KBM-7 (cell line): ENCODE measurements at regions not wholly inside any gene's neighbourhood (a gene's known extent, or its start where the extent isn't known, plus 50 kb on each side); places are given as distances from the start of the nearest gene placed in this dataset.

Experiments
- DNase-seq: peaks from one replicate; pipeline ENCODE4 v3.0.0-alpha.2; 2015
- in situ Hi-C: fragments of 300-500 bp; cut with MboI; formaldehyde crosslinking; loops from 2 replicates; pipeline ENCODE4 v1.14.3; 2020; ENCODE audit warnings: low sequenced_read_pairs, low pct_unique_long_range_greater_than_20kb, mixed read lengths

GRCh38 chrX:124791492-124792095 is 445.2 kb downstream of the SH2D1A start:
- DNase-seq: no peak

GRCh38 chrX:124796989-124797388 is 450.6 kb downstream of the SH2D1A start:
- in situ Hi-C loops: no loop called here

More at GRCh38 chrX:124791492-124792095, 445.2 kb downstream of the SH2D1A start:
- in situ Hi-C loops: no loop called here

GRCh38 chrX:124804962-124805361 is 458.6 kb downstream of the SH2D1A start:
- in situ Hi-C loops: no loop called here
- DNase-seq: no peak

More at GRCh38 chrX:124796989-124797388, 450.6 kb downstream of the SH2D1A start:
- DNase-seq: no peak

- in situ Hi-C loops: no loop called here
- DNase-seq: no peak
Measured at GRCh38 chrX:124805486-124805885, 459.1 kb downstream of the SH2D1A start.

DNA sequence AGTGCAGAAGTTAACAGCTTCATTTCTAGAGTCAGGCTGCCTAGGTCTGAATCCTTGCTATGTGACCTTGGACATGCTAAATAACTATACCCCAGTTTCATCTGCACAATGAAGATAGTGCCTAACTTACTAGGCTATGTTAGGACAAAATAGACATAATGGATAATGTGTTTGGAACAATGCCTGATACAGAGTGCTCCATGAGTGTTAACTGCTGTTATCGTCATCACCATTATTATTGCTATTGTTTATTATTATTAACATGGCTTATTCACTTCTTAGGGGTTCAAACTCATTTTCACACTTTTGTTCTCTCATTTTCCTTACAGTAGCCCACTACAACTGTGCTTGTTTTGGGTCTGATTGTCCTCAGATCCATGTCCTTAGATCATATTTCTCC is 467.7 kb downstream of the SH2D1A start:
- in situ Hi-C loops: no loop called here
- DNase-seq: no peak

DNA sequence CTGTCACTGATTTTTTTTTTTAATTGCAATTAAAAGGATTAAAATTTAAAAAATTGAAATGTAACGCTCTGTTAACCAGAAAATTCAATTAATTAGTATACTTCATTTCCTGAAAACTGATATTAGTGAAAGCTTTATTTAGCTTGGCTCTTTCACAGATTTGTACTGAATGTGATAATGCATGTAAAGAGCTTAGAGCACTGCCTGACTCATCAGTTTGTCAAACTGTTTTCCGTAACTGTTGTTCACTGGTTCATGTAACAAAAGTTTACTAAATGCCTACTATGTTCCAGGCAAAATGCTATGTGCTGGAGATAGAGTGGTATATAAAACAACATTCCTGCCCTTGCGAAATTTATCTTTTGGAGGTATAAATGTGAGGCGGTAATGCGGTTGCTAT is 471.7 kb downstream of the SH2D1A start:
- in situ Hi-C loops: no loop called here
- no peak for DNase-seq

GRCh38 chrX:124818764-124819163 is 472.4 kb downstream of the SH2D1A start:
- no peak for DNase-seq
- in situ Hi-C loops: no loop called here

DNA sequence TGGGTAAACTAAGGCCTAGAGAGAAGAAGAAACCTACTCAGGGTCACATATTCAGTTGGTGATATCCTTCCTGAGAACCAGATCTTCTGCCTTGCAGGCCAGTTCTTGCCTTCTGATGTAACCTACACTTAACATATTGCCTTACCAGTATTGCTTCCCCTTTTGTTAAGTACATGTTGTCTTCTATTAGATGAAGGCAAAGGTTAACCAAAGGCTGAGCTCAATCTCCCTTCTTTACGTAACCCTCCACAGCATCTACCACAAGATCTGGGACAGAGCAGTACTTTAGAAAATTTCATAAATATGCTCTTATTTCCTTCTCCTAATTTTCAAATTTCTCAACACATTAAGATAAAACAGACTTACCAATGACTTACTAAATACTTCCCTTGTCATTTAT is 474.4 kb downstream of the SH2D1A start:
- no peak for DNase-seq
- in situ Hi-C loops: no loop called here

- in situ Hi-C loops: no loop called here
- DNase-seq: no peak
Measured at GRCh38 chrX:124827258-124827845, 481.0 kb downstream of the SH2D1A start.

DNA sequence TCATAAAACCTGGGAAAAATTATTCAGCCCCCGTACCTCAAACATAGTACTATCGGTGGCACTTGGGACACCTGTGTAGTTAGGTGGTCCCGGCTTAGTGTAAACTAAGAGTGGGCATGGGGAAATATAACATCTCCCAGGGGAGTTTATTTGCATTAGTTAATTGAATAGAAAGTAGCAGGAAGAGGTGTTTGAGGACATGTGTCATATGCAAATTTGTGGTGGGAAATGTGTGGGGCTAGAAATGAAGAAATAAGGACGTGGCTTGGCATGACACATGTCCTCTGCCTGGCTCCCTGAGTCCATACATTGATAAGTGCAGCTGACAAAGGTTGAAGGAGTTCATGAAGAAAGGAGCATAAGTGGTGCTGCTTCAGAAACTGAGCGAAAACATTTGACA is 483.6 kb downstream of the SH2D1A start:
- in situ Hi-C loops: no loop called here
- DNase-seq: no peak

DNA sequence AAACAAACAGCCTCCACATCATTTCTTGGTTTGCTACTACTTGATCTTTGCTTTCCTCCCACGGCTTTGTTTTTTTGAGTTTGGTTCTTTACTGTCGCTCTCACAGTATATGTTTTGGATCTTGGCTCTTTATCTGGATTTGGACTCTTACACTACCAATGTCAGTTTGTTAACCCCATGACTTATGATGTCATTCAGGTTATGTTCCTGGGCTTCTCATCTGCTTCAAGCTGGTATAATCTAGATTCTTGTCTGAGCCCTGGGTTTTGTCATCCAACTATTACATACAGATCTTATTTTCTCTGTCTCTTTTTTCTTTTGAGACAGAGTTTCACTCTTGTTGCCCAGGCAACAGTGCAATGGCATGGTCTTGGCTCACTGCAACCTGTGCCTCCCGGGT is 482.9 kb upstream of the TEX13C start:
- DNase-seq: no peak
- in situ Hi-C loops: no loop called here

GRCh38 chrX:124842205-124842604 is 477.5 kb upstream of the TEX13C start:
- in situ Hi-C loops: no loop called here
- DNase-seq: no peak

GRCh38 chrX:124860736-124861135 is 458.9 kb upstream of the TEX13C start:
- in situ Hi-C loops: no loop called here
- DNase-seq: no peak

DNA sequence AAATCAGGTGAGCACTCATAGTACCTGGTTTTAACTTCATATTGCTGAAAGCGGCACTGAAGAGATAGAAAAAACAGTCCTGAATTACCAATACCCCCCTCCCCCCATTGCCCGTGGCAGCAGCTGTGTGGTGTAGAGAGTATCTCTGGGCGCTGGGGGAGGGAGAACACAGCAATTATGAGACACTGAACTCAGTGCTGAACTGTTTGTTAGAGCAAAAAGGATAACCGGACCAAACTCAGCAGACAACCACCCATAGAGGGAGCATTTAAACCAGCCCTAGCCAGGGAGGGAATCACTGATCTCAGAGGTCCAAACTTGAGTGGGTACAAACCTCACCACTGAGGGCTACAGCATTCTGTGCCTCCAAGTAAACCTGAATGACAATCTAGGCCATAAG is 457.4 kb upstream of the TEX13C start:
- in situ Hi-C loops: no loop called here
- DNase-seq: no peak

DNA sequence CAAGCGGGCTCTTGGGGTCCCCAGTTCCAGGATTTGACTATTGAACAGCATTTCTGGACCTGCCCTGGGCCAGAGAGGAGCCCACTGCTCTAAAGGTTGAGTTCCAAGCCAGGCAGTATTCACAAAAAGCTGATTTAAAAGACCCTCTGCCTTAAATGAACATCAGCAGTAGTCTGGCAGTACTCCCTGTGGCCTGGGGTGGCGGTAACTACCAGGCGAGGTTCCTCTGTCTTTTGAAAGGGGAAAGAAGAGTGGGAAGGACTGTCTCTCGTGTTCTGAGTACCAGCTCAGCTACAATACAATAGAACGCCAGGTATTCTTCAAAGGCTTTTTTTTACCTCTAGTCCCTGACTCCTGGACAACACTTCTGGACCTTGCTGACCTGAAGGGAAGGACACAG is 456.4 kb upstream of the TEX13C start:
- in situ Hi-C loops: no loop called here
- DNase-seq: no peak

DNA sequence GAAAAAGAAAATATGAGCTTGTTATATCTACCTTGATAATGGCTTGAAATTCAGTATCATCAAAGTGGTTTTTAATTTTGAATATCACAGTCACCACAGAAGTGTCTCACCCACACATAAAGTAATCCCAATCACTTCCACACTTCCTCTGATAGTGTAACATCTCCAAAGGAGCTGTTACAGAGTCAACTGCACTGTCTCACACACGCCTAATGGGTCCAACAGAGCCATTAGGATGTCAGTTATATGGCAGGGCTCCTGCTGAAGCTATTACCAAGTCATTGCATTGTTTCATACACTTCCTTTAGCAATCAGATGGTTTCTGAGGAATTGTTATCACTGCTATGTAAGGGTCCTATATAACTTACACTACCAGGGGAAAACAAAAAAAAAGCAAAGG is 432.1 kb upstream of the TEX13C start:
- DNase-seq: no peak
- in situ Hi-C loops: no loop called here

- in situ Hi-C loops: no loop called here
Measured at GRCh38 chrX:124895947-124896346, 423.7 kb upstream of the TEX13C start.

DNA sequence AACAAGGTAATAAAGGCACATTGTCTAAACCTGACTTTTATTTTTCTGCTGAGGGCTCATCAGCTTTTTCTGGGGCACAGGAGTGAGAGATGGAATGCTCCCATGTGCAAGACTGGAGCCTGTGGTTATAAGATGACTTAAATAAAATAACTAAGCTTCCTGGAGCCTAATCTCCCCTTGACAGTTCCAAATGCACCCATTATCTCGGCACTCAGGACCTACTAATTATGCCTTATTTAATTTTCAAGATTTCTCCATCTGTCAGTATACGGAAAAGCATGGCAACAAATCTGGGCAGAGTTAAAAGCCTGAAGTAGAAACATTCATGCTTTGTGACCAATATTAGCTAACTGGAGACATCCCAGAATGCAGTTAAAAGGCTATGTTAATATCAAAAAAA is 416.7 kb upstream of the TEX13C start:
- in situ Hi-C loops: no loop called here
- no peak for DNase-seq

More at GRCh38 chrX:124895947-124896346, 423.7 kb upstream of the TEX13C start:
- DNase-seq: no peak

- in situ Hi-C loops: no loop called here
- DNase-seq: no peak
Measured at GRCh38 chrX:124910611-124911010, 409.1 kb upstream of the TEX13C start.

GRCh38 chrX:124917011-124917410 is 402.7 kb upstream of the TEX13C start:
- no peak for DNase-seq
- in situ Hi-C loops: no loop called here

DNA sequence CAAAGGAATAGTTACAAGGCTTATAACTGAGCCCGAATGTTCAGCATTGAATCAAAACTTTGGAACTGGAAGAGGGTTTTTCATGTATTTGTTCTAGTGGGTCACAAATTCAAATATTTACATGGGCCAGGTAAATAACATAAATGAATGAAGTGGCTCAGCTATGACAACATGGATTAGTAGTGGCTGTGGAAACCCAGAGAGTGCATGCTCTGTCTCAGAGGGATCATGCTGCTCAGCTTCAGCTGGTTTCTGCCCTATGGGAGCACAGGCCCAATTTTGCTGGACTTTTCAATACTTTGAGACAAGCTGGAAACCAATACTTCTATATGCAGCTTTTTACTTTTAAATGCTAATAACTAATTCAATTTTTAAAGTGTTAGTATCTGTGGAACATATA is 394.0 kb upstream of the TEX13C start:
- in situ Hi-C loops: no loop called here
- DNase-seq: no peak
